ENCODE measurements at regions not wholly inside any gene's neighbourhood (a gene's known extent, or its start where the extent isn't known, plus 50 kb on each side); places are given as distances from the start of the nearest gene placed in this dataset.

- intact Hi-C loops (cut with micrococcal nuclease): loop anchor here (10.0 kb wide), 1 partner anchor 892 kb away; the partner anchor contains the start of gene ARGLU1
- dilution Hi-C loops (cut with MboI; ENCODE audit: extremely low pct_ligation_motif_present, low sequenced_read_pairs): no loop called here
Measured at GRCh38 chr13:107456431-107456830, 758.9 kb downstream of the LIG4 start.

DNA sequence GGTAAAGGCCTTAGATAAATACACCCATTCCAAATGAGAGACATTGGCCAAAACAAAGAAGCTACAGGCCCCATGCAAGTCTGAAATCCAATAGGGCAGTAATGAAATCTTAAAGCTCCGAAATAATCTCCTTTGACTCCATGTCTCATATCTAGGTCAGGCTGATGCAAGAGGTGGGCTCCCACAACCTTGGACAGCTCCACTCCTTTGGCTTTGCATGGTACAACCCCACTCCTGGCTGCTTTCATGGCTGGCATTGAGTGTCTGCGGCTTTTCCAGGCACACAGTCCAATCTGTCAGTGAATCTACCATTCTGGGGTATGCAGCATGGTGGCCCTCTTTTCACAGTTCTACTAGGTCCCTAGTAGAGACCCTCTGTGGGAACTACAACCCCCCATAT is 762.5 kb downstream of the LIG4 start:
- Histone ChIP-seq H3K27ac (ENCODE audit: insufficient read depth, low read depth, low read length) (no peak overlapping the region), H3K4me2 (ENCODE audit: insufficient read depth, low read length) (no peak overlapping the region), H3K27me3 (ENCODE audit: control insufficient read depth in 2 of 2, insufficient read depth in 2 of 2, low read length in 2 of 2) (no peaks in the 10 kb centered on the region), H3K9ac (replicated peaks; ENCODE audit: extremely low read depth, insufficient read depth, low read length) (no peak overlapping the region), H3K4me1 (ENCODE audit: control insufficient read depth, extremely low read depth, insufficient read depth, low read length) (peaks cover 29% of the 10 kb centered on the region), H3K79me2 (ENCODE audit: control insufficient read depth, insufficient read depth, low read length) (no peaks in the 10 kb centered on the region), H3K4me3 (replicated peaks in 1 of 3; ENCODE audit: insufficient read depth in 1 of 3, low read depth in 1 of 3, low read length in 3 of 3) (no peak overlapping the region), H4K20me1 (replicated peaks; ENCODE audit: control insufficient read depth, extremely low read depth, insufficient read depth, low read length) (no peaks in the 10 kb centered on the region), H2AFZ (ENCODE audit: low read depth, low read length) (no peak overlapping the region), H3K9me3 (replicated peaks; ENCODE audit: control insufficient read depth, insufficient read depth, low read length) (no peaks in the 10 kb centered on the region), H3K9me1 (replicated peaks; ENCODE audit: control insufficient read depth, extremely low read depth, insufficient read depth, low read length) (no peaks in the 10 kb centered on the region), H3K36me3 (ENCODE audit: control insufficient read depth in 2 of 2, extremely low read depth in 1 of 2, insufficient read depth in 2 of 2, low read length in 2 of 2) (no peaks in the 10 kb centered on the region)
- no peak for DNase-seq (ENCODE audit: low read depth, low spot score)
- TF ChIP-seq POLR2AphosphoS5 (IDR thresholded peaks at IDR 0.05; ENCODE audit: insufficient read depth, low read depth, low read length) (no peak), EZH2 (IDR thresholded peaks at IDR 0.05; ENCODE audit: borderline replicate concordance, low read depth, low read length, severe bottlenecking) (no peak), MYC (IDR thresholded peaks at IDR 0.05; ENCODE audit: low read depth, low read length) (no peak), JUN (IDR thresholded peaks at IDR 0.05; ENCODE audit: borderline replicate concordance, insufficient read depth, insufficient read length, low read depth) (no peak), GATA2 (IDR thresholded peaks at IDR 0.05; ENCODE audit: insufficient read depth, insufficient read length, low read depth, low read length) (no peak), POLR2A (IDR thresholded peaks at IDR 0.05; ENCODE audit: low read depth, low read length) (no peak), FOS (IDR thresholded peaks at IDR 0.05; ENCODE audit: borderline replicate concordance, insufficient read depth, low read length) (no peak)
- TF ChIP-seq, protein P1, sequence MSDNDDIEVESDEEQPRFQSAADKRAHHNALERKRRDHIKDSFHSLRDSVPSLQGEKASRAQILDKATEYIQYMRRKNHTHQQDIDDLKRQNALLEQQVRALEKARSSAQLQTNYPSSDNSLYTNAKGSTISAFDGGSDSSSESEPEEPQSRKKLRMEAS (IDR thresholded peaks at IDR 0.05; ENCODE audit: insufficient read depth, insufficient read length): no peak
- TF ChIP-seq, protein P2, sequence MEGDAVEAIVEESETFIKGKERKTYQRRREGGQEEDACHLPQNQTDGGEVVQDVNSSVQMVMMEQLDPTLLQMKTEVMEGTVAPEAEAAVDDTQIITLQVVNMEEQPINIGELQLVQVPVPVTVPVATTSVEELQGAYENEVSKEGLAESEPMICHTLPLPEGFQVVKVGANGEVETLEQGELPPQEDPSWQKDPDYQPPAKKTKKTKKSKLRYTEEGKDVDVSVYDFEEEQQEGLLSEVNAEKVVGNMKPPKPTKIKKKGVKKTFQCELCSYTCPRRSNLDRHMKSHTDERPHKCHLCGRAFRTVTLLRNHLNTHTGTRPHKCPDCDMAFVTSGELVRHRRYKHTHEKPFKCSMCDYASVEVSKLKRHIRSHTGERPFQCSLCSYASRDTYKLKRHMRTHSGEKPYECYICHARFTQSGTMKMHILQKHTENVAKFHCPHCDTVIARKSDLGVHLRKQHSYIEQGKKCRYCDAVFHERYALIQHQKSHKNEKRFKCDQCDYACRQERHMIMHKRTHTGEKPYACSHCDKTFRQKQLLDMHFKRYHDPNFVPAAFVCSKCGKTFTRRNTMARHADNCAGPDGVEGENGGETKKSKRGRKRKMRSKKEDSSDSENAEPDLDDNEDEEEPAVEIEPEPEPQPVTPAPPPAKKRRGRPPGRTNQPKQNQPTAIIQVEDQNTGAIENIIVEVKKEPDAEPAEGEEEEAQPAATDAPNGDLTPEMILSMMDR (IDR thresholded peaks at IDR 0.05; ENCODE audit: extremely low read depth in 1 of 2, insufficient read depth in 1 of 2, low read depth in 1 of 2, low read length in 2 of 2): no peak
- no TSS peak for BruUV-seq (replicated peaks)
- dilution Hi-C loops (cut with MboI; ENCODE audit: extremely low pct_ligation_motif_present, low sequenced_read_pairs): no loop called here
- POLR2A ChIA-PET: no interaction called here
- CTCF ChIA-PET: no interaction called here
- intact Hi-C loops (cut with micrococcal nuclease): loop anchor here (10.0 kb wide), 1 partner anchor 888 kb away; the partner anchor contains the start of gene ARGLU1
- FAIRE-seq: no peak

More at GRCh38 chr13:107456431-107456830, 758.9 kb downstream of the LIG4 start:
- Histone ChIP-seq H3K4me3 (replicated peaks in 1 of 3; ENCODE audit: insufficient read depth in 1 of 3, low read depth in 1 of 3, low read length in 3 of 3) (no peak overlapping the region), H3K79me2 (ENCODE audit: control insufficient read depth, insufficient read depth, low read length) (no peaks in the 10 kb centered on the region), H2AFZ (ENCODE audit: low read depth, low read length) (no peak overlapping the region), H4K20me1 (replicated peaks; ENCODE audit: control insufficient read depth, extremely low read depth, insufficient read depth, low read length) (no peaks in the 10 kb centered on the region), H3K27me3 (ENCODE audit: control insufficient read depth in 2 of 2, insufficient read depth in 2 of 2, low read length in 2 of 2) (no peaks in the 10 kb centered on the region), H3K4me2 (ENCODE audit: insufficient read depth, low read length) (no peak overlapping the region), H3K27ac (ENCODE audit: insufficient read depth, low read depth, low read length) (no peak overlapping the region), H3K9ac (replicated peaks; ENCODE audit: extremely low read depth, insufficient read depth, low read length) (no peak overlapping the region), H3K9me3 (replicated peaks; ENCODE audit: control insufficient read depth, insufficient read depth, low read length) (no peaks in the 10 kb centered on the region), H3K36me3 (ENCODE audit: control insufficient read depth in 2 of 2, extremely low read depth in 1 of 2, insufficient read depth in 2 of 2, low read length in 2 of 2) (no peaks in the 10 kb centered on the region), H3K9me1 (replicated peaks; ENCODE audit: control insufficient read depth, extremely low read depth, insufficient read depth, low read length) (no peaks in the 10 kb centered on the region), H3K4me1 (ENCODE audit: control insufficient read depth, extremely low read depth, insufficient read depth, low read length) (peaks cover 18% of the 10 kb centered on the region)
- FAIRE-seq (no peak), DNase-seq (ENCODE audit: low read depth, low spot score) (peak; percentile 51)
- POLR2A ChIA-PET: no interaction called here
- BruUV-seq (replicated peaks): no TSS peak
- no peak for TF ChIP-seq MYC (IDR thresholded peaks at IDR 0.05; ENCODE audit: low read depth, low read length)
- TF ChIP-seq, protein P1 (IDR thresholded peaks at IDR 0.05; ENCODE audit: insufficient read depth, insufficient read length): no peak
- CTCF ChIA-PET: interaction anchor here (1.1 kb wide), 1 partner anchor 12 kb away, joined by 3 read pairs; no protein-coding TSS in a partner anchor
